HG03432 (cell line): ENCODE measurements at regions not wholly inside any gene's neighbourhood (a gene's known extent, or its start where the extent isn't known, plus 50 kb on each side); places are given as distances from the start of the nearest gene placed in this dataset.

Source experiments
- ATAC-seq: cut with Tn5 transposase; IDR thresholded peaks from one replicate; pipeline ENCODE4 v1.9.1; 2021; ENCODE audit warnings: mild to moderate bottlenecking, moderate library complexity; ENCODE audit not compliant: unreplicated experiment

DNA sequence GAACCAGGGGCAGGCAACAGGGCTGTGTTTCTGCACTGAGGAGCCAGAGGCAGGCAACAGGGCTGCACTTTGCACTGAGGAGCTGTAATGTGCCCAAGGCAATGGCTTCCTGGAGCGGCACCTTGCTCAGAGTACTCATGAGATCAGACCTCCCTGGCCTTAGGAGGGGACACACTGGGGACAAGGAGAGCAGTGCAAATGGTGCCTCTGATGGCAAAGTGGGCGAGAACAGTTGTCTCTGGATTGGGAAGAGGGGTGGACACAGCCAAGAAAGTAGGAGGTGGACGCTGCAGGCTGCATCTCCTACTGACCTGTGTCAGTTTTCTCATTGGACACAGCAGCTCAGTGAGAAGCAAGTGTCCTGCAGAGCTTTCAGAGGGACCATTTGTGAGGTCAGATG lies 1443.3 kb downstream of the TBC1D22A start:
- no peak for ATAC-seq

GRCh38 chr22:48205161-48205560 lies 1442.7 kb downstream of the TBC1D22A start:
- ATAC-seq = no peak

GRCh38 chr22:48204296-48204695 lies 1441.8 kb downstream of the TBC1D22A start:
- no peak for ATAC-seq

DNA sequence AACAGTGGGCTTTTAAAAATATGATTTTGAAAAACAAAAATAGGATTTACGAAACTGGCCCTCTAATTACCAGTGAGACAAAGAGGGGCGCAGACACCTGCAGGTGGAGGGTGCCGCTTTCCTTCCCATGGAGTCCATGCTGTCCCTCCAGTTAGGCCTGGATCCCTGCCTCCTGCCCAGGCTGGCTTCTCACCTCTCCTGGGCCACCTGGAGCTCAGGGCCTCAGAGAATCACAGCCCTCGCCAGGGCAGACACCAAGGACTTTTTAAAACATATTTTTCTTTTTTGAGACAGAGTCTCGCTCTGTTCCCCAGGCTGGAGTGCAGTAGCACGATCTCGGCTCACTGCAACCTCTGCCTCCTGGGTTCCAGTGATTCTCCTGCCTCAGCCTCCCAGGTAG lies 1437.2 kb downstream of the TBC1D22A start:
- no peak for ATAC-seq

DNA sequence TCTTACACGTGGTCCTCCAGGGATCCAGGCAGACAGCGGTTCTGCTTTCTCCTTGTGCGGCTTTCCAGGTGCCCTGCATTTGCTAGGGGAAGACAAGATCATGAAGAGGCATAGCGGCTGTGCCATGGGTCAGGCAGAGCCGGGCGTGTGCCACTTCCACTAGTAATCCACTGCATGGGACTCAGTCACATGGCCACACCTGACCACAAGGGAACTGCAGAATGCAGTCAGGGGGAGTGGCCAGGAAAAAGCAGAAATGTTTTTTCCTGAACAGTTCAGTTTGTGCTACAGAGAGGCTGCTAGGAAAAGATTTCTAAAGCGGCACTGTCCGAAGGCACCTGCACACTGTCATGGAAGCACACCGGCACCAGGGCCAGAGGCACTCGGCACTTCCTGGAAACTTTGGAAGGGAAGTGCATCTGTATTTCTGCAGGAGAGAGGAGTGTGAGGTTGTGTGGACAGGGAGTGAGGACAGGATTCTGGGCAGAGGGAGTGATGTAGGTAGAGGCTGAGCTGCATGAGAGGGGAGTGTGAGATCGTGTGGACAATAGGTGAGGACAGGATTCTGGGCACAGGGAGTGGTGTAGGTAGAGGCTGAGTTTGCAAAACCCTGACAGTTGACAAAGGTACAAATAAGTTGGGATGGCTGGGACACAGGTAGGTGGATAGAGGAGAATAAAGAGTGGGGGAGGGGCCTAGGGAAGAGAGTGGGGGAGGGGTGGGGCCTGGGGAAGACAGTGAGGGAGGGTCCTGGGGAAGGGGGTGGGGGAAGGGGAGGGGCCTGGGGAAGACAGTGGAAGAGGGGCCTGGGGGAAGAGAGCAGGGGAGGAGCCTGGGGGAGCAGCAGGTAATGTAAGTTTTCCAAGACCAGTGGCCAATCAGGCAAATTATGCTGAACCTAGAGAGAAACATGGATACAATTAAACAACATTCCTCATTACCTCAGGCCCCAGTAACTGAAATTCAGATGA lies 1436.3 kb downstream of the TBC1D22A start:
- ATAC-seq = no peak

DNA sequence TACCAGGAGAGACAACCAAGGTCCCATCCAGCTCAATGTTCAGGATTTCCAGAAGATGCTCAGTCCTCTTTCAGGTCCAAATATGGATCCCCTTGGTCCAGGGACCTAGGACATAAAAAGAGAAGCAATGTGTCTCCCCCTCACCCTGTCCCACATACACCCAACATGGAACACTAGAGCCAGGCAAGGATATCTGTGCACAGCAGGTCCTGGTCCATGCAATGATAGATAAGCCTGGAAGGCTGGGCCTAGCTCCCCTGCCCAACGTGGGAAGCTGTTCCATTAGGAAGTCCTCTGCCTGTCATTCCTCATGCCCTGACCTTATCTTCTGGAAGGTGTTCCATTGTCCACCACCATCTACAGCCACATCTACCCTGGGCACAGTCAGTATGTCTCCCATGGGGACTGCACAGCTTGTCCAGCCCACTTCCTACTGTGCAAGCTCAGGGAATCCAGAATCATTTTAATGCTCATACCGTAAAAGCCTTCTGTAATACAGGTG lies 1434.8 kb downstream of the TBC1D22A start:
- no peak for ATAC-seq

DNA sequence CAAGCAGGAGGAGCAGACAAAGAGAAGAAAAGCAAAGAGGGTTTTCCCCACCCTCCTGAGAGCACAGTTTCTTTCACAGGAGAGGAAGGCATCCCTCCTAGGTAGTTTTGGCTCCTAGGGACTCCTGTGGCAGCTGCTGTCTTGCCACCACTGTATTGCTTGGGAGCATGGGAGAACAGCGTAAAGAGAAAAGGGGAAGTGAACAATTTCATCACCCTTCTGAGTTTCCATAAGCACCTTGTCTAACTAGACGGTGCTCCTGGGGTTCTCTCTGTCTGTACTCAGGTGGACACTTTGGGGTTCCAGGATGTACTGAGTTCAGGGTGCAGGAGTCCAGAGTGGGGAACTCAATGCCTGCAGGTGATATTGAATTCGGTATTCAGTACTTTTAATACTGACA lies 1430.5 kb downstream of the TBC1D22A start:
- no peak for ATAC-seq

DNA sequence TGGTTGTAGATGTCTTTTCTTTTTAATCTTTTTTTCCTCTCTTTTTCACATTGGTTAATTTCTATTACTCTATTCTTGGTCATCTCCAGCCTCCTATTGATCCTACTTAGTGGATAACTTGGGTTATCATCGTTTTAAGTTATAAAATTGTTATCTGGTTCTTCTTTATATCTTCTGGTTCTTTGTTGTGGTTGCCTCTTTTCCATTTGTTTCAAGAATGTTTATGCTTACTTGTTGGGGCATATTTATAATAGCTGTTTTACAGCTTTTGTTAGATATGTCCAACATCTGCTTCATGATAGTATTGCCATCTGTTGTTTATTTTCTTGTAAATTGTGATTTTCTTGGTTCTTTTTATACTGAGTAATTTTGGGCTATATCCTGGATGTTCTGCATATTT lies 1429.6 kb downstream of the TBC1D22A start:
- ATAC-seq = no peak

- ATAC-seq = no peak
Observed at GRCh38 chr22:48188231-48188721, 1425.8 kb downstream of the TBC1D22A start.

- no peak for ATAC-seq
Observed at GRCh38 chr22:48187356-48187755, 1424.9 kb downstream of the TBC1D22A start.

DNA sequence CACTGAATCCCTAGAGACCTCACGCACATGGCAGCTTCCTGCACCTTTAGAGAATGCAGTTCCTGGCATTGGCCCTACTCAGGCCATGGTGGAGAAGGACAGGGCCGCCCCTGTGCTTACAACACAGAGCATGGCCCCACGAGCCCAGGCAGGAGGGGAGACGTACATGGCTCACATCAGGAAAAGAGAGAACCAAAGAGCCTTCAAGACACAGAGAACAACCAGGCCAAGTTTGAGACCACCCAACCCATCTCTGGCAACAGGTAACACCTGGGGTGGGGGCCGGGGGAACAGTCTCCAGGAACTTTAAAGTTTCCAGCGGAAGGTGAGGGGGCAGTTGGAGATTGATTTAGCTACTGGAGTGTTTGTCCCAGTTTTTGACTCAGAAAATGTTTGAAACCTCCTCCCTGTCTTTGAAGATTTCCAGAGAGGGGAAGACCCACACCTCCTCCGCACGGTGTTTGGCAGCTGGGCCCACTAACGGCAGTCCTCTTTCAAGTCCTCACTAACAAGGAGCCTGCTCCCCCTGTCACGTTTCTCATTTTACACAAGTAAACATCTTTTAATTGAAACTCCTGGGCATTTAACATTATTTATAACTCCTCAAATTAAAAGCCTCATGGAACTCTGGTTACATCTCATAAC lies 1423.8 kb downstream of the TBC1D22A start:
- ATAC-seq = no peak

DNA sequence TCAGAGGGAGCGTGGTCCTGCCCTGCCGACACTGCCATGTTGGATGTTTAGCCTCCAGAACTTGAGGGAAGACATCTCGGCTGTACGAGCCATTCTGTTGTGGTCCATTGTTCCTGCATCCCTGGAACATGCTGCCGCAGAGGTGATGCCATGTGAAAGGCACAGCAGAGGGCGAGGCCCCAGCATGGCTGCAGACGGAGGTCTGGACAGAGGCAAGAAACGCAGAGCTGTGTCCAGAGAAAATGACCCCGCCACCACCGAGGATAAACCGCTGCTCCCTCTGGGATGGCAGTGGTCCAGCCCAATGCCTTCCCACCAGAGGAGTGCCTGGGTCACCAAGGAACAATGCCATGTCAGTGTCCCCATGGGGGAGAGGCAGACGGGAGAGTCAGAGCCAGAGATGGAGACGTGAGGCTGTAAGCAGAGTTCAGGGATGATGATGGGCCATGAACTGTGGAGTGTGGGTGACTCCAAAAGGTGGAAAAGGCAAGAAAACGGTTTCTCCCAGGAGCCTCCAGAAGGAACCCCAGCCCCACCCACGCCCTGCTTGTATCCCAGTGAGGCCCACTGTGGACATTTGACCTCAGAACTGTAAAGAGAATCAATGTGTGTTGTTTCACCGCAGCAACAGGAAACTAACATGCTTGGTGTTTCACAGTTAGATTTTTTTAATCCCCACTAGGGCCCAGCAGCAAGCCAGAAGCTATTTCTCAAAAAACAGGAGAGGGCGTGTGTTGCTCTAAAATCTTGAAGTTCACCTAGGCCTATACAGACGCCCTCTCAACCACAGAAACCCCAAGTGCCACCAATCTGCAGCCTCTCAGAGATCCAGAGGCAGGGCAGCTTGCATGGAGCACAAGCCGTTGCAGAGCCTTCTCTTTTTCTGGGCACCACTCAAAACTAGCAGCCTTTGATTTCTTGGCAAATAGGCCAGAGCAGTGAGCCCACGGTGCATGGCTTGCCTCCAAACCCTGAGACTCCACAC lies 1422.9 kb downstream of the TBC1D22A start:
- ATAC-seq = no peak

DNA sequence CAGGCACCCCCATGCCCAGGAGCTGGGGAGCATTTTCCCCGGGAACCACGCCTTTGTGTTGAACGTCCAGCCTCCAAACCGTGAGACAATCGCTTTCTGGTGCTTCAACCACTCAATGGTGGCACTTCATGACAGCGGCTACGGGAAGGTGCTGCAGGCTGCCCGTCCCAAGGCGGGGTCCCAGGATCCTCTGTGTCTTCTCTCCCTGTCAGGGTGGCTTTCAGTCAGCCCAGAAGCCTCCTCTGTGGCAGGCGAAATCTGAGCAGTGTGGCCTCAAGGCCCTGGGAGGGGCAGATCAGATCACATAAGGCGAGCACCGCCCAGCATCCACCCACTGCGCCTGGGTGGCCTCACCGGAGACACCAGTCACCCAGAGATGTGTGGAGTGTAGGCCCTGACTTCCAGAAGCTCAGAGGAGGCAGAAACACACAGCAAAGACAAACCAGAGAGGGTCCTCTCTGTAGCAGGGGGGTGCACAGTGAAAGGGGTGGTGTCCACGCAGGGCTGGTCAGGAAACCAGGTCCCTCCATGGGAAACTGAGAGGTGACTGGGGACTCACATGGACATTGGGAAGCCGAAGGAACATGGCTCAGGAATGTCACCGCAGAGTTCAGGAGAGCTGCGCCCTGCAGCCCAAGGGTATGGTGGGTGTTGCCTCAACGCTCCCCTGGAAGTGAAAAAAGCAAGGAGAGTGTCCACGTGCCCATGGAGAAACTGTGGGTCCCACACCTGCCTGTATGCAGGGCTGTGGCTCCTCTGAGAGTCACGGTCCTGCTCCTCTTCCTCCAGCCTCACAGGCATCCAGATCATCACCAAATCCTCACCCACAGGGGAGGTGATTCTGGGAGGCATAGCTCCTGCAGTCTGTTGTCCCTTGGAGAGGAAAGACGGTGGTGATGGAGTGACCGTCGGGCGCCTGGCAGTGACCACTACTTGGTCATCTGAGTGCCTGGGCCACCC lies 1420.7 kb downstream of the TBC1D22A start:
- no peak for ATAC-seq

- no peak for ATAC-seq
Observed at GRCh38 chr22:48182031-48182430, 1419.6 kb downstream of the TBC1D22A start.

- ATAC-seq = no peak
Observed at GRCh38 chr22:48181263-48181955, 1419.0 kb downstream of the TBC1D22A start.

- ATAC-seq = no peak
Observed at GRCh38 chr22:48180631-48181030, 1418.2 kb downstream of the TBC1D22A start.

DNA sequence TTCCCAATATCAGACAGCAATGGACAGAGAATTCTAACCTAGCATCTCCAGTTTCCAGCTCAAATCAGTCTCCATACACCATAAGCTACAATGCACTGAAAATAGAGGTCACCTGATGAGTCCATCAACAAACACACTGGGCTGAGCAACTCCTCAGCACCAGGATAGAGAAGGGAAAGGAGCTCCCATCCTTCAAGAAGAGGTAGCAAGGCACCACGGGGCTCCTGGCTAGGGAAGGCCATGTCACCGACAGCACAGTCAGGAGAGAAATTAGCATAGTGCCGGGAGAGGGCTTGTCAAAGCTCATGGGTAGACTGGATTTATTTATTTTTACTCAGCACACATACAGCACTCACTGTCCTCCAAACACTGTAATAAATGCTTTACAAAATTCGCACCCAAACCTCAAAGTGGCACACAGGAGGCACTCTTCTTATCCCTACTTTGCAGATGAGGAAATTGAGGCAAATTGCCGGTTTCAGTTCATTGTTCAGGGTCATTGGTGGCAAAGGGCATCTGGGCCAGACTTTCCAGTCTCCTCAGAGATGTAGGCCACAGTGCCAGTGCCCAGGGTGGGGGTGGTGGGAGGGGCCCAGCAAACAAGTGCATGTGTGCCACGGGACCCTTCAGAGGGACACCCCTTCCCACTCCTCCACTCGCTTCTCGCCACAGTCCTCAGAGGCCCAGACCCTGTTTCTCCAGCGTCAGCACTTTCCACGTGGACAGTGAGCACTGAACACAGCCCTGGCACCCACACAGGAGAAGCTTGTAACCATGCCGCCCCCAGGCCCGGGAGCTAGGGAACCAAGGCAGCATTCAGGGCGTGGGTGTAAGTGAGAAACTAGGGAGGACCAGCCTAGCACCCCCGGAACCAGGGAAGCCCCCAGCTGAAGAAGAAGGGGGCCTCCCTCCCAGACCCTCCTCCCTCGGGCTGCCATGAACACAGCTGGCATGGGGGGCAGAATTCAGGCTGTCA lies 1417.4 kb downstream of the TBC1D22A start:
- no peak for ATAC-seq

DNA sequence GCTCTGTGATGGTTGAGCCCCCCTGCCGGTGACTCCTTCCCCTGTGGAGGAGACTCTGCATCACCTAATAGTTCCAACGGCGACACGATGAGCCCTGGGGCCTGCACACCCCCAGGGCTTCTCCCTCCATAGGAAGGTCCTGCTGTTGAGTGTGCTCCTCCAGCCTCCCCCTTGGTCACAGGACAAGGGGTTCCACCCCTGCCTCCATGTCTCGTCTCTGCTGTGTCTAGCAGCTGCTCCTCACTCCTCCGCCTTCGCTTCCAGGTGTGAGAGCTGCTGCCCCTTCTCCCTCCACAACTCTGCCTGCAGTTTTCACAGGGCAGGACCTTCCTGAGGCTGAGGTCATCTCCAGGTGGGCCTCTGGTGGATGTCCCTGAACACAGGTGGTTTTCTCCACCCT lies 1416.1 kb downstream of the TBC1D22A start:
- no peak for ATAC-seq
